Activated CD4-positive, alpha-beta T cell treated with anti-CD3 and anti-CD28 coated beads, Interleukin-2, amount 50 U/mL, for 1 hour (primary cell): ENCODE measurements at regions not wholly inside any gene's neighbourhood (a gene's known extent, or its start where the extent isn't known, plus 50 kb on each side); places are given as distances from the start of the nearest gene placed in this dataset.

Experiments
- DNase-seq: peaks from one replicate; pipeline ENCODE4 v3.0.0-alpha.2; 2020

DNA sequence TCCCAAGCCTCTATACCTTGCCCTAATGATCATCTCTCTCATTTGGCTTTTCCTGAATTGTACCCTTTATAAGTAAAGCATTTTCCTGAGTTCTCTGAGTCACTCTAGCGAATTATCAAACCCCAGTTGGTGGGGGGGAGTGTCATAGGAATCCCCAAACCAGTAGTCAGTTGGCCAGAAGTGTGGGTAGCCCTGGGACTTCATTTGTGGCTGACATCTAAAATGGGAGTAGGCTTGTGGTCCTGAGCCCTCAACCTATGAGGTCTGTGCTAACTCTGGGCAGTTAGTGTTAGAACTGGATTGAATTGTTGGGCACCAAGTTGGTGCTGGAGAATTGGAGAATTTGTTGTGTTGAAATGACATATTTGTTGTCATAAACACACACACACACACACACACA is 91.3 kb downstream of the BBS10 start:
- no peak for DNase-seq

DNA sequence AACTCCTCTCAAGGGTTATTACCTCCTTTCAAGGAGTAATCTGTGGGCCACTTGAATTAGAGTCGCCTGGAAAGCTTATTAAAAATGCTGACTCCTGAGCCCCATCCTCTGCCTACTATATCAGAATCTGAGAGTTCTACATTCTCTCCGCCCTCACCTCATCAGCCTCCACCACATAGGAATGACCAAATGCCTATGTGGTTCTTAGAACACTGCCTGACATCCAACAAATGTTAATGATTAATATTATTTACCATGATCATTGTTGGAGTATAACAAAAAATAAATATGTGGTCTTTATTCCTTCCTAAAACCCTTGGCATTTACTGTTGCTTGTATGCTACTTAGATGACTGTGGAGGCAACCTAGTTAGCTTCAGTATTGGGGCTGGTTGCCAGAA is 91.9 kb downstream of the BBS10 start:
- DNase-seq, result no peak

DNA sequence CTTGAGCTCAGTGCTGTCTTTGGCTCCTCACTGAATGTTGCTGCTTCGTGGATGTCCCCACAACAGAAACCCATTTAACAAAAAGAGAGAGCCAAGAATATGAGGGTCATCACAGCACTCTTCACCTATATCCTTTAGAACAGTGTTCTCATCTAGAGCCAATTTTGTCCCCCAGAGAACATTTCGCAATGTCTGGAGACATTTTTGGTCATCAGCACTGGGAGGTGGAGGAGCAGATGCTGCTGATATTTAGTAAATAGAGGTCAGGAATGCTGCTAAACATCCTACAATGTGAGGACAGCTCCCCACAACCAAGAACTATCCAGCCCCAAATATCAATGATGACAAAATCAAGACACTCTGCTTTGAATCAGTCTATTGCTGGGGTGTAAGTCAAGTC is 92.5 kb downstream of the BBS10 start:
- DNase-seq, result no peak

DNA sequence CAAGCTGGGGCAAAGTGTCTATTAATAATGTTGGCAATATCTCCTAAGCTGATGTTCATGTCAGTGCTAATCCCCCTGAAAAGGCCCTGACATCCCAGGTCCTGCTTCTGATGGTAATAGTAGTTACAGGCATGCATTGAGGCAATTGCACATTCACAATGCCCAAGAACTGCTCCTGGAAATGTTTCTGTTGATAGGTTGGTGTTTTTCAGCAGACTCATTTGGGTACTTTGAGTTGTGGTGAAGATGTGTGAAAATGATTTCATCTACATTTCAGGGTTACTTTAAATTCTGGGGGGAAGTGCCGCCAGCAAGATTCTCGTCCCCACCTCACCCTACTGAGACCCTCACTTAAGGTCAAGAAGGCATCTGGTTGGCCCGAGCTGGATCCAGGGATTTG is 92.9 kb downstream of the BBS10 start:
- no peak for DNase-seq

DNA sequence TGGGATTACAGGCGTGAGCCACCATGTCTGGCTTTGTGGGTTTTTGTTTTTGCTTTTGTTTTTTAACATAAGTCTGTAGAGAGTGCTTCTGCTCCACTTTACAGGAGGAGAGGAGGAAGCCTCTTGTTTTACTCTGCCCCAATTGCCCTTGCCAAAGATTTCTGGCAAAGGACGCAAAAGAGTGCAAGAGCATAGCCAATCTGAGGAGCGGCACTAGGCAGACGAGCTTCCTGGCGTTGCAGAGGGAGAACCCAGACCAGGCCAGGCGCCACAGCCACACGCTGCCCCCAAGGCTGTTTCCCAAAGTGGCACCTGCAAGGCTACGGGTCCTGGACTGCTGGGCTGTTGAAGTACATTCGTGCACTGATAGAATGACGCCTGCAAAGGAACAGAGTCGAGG is 96.2 kb downstream of the BBS10 start:
- no peak for DNase-seq

DNA sequence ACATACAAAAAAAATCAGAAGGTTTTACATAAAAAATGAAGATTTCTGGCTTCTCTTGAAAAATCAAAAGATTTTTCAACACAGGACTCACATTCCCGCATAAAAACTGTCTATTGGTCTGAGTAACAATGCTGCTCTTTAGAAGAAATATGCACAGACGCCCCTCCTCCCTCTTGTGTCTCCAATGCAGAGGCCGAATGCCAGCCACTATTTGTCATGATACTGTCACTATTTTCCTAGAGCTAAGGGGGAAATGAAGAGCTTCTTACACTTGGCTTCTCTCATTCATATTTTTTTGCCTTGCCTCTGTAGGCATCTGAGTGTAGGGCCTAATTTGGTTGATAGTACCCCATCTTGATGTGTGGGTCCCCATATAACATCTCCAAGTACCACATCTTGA is 98.0 kb downstream of the BBS10 start:
- DNase-seq, result no peak

DNA sequence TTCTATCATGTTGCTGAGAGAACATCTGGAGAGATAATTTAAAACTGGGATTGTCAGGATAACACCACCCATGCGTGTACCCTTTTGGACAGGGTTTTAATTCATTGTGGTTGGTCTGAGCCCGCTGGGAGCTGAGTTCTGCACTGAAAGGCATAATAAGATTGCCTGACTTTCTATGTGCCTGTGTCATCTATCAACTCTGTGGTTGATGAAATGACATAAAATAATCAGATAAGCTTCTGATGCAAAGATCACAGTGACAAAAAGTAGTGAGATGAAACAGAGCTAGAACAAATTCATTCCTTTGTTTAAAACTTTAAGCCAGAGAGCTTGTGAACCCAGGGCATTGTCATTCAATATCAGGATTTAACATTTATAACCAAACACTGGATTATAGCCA is 98.7 kb downstream of the BBS10 start:
- no peak for DNase-seq

DNA sequence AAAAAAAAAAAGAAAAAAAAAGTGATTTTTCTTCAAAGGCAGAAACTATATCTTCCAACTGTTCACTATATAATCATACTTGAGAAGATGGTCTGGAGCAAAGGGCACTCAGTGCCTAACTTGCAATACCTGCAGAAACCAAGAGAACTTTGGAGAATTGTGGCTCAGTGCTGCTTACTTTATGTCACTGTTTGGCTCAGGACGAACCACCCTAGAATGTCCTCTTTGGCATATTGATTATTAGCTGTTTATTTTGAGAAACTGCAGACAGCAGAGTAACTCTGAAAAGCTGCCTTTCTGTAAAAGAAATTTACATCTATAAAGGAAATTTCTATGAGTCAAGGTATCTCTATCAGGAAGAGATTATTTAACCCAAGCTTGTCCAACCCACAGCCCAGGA is 100.2 kb downstream of the BBS10 start:
- no peak for DNase-seq

DNA sequence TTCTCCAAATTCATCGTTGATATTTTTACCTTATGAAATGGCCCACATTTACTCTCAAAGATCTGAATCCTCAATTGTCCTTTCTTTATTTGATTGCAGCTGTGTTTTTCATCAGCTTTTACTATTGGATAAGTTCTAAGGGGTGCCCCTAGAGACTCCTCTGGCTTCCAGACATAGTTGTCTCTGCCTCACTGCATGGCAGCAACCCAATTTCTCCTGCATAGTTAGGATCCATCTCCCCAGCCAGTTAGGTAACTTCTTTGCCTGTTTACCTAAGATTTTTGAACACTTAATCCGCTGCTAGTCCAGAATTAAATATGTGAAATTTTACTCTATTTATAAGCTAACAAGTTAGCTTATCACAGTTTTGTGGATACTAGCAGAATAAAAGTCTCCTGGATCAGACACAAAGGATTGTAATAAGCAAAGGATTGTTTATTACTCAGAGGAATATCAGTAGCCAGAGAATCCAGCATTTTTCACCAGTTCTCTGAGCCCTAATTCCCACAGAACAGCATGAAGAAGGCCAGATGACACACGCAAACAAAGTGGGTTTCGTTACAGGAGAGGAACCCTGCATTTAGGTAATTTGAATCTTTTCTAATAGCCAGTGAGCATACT is 101.1 kb downstream of the BBS10 start:
- DNase-seq, result no peak

DNA sequence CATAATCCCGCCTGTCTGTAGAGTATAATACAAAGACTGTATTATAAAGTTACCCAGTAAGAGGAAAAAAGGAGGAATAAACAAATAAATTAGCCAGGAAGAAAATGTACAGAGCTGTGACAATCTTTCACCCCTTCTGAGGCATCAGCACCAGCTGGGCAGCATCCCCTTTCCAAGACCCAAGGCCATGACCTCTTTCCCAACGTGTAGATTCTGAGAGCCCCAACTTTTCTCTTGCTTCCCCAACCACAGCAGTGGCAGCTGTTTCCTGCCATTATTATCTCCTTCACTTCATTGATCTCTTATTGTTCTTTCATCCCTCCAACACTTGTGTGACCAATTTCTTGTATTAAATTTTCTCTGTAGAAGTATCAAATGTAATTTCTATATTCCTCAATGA is 101.6 kb downstream of the BBS10 start:
- no peak for DNase-seq

DNA sequence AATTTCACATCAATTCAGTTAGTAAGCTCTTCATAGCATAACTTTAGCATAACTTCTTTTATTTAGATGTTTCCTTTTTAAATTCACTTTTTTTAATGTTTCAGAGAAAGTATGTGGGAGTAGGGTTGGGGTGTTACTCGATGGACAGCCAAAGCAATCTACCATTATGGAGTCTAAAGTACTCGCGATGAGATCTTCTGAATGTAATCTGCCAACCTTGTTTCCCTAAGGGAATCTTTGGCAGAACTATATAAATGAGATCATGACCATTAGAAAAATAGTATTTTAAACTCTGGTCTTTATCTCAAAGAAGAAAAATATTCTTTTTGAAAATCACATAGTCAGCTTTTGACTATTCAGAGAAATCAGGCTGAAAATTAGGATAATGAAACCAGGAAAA is 103.9 kb downstream of the BBS10 start:
- DNase-seq, result no peak

DNA sequence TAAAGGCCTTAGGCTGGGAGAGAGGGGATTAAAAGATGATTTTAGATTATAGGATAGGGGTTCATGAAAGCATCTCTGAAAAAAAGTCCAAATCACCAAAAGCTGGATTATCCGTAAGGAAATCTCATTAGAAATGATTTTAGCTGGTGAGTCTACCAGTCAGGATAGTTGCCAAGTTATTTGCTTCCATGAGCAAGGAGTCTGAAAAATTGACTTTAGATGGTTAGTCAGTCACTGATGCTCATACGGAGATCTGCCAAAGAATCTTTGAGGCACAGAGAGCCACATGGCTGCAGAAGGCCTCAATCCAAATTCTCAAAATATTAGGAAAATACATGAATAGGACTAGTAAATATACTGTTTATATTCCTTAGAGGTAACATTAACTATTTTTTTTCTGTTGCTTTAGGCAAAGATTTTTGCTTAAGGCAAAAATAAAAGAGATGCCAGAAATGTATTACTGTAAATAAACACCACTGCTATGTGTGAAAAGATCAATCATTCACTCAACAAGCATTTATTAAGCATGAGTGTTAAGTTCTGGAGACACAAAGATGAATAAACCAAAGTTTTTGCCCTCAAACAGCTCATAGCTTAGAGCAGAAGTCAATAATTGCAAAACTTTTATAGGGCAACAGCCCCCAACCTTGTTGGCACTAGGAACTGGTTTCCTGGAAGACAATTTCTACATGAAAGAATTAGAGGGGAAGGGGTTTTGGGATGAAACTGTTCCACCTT is 105.2 kb downstream of the BBS10 start:
- no peak for DNase-seq

DNA sequence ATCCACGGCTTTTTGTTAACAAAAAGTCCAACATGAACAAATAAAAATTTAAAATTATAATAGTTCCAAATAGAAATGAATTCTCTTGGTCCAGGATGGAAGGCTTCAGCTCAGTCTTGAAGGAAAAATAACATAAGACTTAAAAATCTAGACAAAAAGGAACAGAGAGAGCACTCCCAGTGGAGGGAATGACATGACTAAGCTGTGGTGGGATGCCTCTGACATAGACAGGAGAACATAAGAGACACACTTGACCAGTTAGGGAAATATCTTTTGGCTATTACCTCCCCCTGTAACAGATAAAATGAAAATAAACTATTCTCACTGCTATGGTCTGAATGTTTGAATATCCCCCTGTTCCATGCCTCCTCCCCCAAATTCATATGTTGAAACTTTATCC is 106.8 kb downstream of the BBS10 start:
- DNase-seq, result no peak

DNA sequence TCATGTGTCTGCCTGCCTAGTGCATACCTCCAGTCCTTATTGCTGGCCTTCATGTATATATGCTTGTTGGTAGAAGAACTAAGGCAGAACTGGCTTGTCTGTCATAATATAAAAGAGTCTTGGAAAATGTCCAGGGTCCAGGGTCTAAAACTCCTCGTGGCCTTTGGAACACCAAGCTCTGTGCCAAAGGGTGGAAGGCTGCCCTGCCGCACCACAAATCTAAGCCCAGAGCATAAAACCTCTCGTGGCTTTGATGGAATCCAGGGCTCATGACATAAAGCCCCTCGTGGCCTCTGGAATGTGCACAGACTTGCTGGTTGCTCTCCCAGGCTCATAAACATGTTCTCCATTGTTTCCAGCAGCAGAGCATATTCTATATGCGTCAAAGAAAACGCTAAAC is 107.9 kb downstream of the BBS10 start:
- no peak for DNase-seq

DNA sequence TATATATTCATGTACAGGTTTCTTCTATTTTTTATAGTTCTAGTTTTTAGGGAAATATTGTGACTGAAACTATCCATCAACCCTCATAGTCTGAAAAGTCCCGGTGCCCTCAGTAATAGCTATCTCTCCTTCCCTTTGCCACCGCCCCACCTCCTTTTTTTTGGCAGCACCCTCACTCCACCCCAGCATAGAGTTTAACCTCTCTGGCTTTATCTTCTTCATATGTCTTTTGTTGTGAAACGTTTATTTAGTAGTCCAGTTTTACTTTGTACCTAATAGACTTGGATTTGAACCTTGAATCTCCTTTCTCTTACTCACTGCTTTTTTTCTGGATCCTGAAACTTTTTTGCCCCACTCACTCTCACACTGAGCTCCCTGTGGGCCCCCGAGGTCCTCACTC is 109.5 kb downstream of the BBS10 start:
- no peak for DNase-seq

DNA sequence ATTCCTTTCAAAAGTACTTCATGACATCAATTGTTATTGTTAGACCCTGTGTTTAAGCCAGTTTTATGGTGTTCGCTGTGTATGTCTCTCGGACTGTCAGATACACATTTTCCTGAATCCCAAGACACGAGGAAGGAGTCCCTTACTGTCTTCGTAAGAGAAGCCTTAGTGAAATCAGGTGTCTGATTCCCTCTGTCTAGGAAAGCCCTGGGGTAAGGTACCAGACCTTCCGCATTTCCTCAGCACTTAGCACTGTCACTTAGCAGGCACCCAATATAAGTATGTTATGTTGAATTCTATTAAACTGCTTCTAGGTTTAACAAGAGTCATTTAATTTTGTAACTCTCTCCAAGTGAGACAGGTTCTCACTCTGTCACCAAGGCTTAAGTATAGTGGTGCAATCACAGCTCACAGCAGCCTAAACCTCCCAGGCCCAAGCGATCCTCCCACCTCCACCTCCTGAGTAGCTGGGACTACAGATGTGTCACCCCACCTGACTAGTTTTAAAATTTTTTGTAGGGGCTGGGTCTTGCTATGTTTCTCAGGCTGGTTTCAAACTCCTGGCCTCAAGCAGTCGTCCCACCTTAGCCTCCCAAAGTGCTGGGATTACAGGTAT is 111.0 kb downstream of the BBS10 start:
- no peak for DNase-seq

DNA sequence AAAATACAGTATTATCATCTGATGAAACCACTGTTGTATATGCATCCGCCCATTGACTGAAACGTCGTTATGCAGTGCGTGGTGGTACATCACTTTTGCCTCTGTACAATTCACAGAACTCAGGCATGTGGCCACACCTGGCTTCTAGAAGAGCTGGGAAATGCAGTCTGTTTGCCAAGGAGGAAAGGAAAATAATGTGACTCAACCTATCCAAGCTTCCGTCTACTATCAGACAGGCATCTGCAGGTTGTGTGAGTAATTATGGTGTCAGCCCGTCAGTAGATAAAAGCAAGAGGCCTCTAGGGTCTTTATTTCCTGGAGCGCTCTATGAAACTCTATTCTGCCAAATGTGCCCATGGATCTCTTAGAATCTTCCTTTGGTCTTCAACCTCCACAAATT is 111.6 kb downstream of the BBS10 start:
- no peak for DNase-seq

DNA sequence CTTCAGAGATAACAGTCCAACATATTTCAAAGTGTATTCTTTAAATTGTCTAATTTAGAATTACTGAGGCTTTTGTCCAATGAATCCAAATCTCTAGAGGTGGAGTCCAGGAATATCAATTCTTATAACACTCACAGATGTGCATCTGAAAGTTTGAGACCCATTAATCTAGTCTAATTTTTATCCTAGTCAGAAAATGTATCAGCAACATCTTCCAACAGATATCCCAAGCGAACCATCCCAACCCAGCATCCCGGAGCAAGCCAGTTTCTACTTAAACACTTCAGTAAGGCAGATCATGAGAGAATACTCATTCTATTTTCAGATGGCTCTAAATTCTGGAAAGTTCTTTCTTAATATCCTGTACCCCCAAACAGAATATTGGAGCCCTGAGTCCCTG is 113.5 kb downstream of the BBS10 start:
- no peak for DNase-seq

DNA sequence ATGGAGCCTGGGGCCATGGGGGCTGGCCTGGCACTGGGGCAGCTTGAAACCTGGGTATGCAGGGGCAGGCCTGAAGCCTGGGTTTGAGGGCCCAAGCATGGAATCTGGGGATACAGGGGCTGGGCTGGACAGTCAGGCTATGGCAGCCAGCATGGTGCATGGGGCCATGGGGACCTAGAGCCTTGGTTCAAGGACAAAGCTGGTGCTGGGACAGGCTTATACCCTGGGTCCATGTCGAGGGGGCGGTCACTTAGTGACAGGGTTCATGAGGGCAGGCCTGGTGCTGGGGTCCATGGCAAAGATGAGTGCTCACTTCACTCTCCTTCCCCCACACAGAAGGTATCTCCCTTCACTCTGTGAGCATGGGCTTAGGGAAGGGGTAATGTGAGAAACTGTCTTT is 116.2 kb downstream of the BBS10 start:
- DNase-seq, result no peak

DNA sequence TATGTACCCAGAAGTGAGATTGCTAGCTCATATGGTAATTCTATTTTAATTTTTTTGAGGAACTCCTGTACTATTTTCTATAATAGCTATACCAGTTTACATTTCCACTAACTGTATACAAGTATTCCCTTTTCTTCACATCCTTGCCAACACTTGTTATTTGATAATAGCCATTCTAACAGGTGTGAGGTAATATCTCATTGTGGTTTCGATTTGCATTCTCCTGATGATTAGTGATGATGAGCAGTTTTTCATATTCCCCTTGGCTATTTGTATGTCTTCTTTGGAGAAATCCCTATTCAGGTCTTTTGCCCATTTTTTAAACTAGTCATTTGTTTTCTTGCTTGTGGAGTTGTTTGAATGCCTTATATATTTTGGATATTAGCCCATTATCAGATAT is 121.3 kb downstream of the BBS10 start:
- DNase-seq, result no peak

DNA sequence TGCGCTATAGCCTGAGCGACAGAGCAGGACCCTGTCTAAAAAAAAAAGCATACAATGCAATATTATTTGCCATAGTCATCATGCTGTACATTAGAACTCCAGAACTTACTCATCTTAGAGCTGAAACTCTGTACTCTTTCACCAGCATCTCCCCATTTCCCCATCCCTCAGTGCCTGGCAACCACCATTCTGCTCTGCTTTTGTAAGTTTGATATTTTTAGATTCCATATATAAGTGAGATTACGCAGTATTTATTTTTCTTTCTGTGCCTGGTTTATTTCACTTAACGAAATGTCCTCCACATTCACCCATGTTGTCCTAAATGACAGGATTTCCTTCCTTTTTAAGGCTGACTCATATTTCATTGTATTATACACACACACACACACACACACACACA is 121.8 kb downstream of the BBS10 start:
- no peak for DNase-seq

DNA sequence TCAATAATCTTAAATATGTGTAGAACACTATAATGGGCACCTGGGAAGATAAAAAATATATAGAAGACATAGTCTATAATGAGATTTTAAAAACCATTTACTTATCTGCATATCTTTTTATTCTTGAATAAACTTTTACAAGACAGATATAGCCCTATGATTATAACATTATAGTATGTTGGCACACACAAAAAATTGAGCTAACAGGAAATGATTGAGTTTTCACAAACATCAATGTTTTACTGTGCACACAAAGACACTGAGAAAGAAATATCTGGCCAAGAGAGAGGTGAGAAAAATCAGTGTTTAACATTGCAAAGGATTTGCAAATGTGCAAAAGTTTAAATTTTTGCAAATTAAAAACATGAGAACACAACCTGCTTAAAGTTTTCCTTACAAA is 124.3 kb downstream of the BBS10 start:
- DNase-seq, result no peak

DNA sequence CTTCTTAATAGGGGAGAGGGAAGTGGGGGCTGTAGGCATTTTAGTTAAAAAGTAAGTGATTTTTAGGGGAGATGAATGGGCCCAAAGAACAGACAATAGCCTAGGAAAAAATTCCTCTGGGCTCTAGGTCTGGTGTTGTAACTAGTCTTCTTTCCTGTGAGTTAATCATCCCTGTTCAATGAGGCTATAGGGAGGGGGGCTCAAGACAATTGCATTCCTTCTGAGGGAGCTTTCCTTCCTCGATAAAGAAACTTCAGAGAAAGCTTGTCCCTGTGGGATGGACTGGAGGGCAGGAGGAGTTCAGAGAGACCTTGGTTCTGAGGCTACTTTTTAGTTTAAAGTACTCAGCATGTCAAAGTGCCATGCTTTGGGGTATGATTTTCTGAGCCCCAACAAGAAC is 127.2 kb downstream of the BBS10 start:
- DNase-seq, result no peak

DNA sequence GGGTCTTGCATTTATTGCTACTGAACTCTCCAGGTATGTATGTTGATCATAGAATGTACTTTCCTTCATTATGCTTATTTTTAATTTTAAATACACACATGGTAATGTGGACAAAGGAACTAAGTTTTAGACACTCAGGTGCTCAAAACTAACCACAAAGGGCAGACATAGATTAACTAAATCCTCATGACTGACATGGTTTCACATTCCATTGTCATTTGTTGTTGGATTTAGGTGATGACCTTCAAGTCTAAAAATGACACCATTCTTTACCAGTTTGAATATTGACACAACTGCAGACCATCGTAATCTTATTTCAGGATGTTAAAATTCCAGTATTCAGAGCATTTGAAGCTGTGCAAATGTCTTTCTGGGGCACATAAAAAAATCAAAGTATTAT is 128.4 kb downstream of the BBS10 start:
- no peak for DNase-seq
